C4-2B (cell line): ENCODE measurements at regions not wholly inside any gene's neighbourhood (a gene's known extent, or its start where the extent isn't known, plus 50 kb on each side); places are given as distances from the start of the nearest gene placed in this dataset.

Experiments used
- CTCF ChIP-seq: fragments of 450-650 bp; conservative IDR thresholded peaks from 2 replicates; pipeline ENCODE4 v1.5.1; 2017; ENCODE audit warnings: mild to moderate bottlenecking
- ZFX ChIP-seq: fragments of 450-650 bp; IDR thresholded peaks from 2 replicates; pipeline ENCODE4 v1.6.1; 2017

- TF ChIP-seq CTCF (no peak), ZFX (no peak)
Observed at GRCh38 chr6:44762496-44762895, 375.0 kb downstream of the CDC5L start.
